BE2C (cell line): ENCODE measurements at regions not wholly inside any gene's neighbourhood (a gene's known extent, or its start where the extent isn't known, plus 50 kb on each side); places are given as distances from the start of the nearest gene placed in this dataset.

Source experiments
- DNase-seq: peaks from one replicate; pipeline ENCODE4 v3.0.0-alpha.2; 2020
- H3K27me3 ChIP-seq: fragments of 250-450 bp; sonication (Bioruptor Pico); 2 replicates; pipeline ENCODE4 v1.5.1; 2020; ENCODE audit warnings: mild to moderate bottlenecking
- H3K36me3 ChIP-seq: fragments of 250-450 bp; sonication (Bioruptor Pico); 2 replicates; pipeline ENCODE4 v1.5.1; 2020; ENCODE audit warnings: mild to moderate bottlenecking
- H3K4me1 ChIP-seq: fragments of 250-450 bp; sonication (Bioruptor Pico); 2 replicates; pipeline ENCODE4 v1.5.1; 2020
- H3K4me3 ChIP-seq: 2 replicates; pipeline ENCODE4 v1.5.1; 2011; ENCODE audit warnings: low read depth, low read length
- H3K9me3 ChIP-seq: fragments of 250-450 bp; sonication (Bioruptor Pico); 2 replicates; pipeline ENCODE4 v1.5.1; 2020
- TF ChIP-seq, protein P1 (sequence below): IDR thresholded peaks from 2 replicates; pipeline ENCODE4 v1.5.1; 2012; ENCODE audit warnings: mild to moderate bottlenecking, low read depth, low read length

DNA sequence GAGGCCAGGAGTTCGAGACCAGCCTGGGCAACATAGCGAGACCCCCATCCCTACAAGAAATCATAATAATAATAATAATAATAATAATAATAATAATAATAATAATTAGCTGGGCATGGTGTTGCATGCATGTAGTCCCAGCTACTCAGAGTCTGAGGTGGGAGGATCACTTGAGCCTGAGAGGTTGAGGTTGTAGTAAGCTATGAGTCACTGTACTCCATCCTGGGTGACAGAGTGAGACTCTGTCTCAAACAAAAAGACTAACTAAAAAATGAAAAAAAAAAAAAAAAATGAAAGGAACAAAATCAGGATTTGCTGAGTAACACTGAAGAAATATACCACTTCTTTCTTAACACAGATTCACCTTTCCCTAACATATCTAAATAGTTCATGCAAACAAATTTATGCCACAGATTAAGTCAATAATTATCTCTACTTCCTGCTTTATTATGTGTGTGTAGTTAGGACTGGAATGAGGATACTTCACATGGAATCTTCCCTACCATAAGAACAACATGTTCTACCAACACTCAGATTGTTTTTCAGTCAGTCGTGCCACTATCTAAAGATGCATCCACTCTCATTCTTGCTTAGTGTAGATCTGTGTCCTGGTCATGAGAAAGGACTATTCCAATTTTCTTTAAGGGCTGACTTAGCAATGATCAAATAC is 928.7 kb downstream of the SLC4A3 start:
- Histone ChIP-seq H3K27me3 (no peaks in the 10 kb centered on the region), H3K9me3 (no peaks in the 10 kb centered on the region; the same call in 1 of the 2 replicates), H3K36me3 (no peaks in the 10 kb centered on the region), H3K4me1 (no peaks in the 10 kb centered on the region), H3K4me3 (no peak overlapping the region)
- TF ChIP-seq, protein P1, sequence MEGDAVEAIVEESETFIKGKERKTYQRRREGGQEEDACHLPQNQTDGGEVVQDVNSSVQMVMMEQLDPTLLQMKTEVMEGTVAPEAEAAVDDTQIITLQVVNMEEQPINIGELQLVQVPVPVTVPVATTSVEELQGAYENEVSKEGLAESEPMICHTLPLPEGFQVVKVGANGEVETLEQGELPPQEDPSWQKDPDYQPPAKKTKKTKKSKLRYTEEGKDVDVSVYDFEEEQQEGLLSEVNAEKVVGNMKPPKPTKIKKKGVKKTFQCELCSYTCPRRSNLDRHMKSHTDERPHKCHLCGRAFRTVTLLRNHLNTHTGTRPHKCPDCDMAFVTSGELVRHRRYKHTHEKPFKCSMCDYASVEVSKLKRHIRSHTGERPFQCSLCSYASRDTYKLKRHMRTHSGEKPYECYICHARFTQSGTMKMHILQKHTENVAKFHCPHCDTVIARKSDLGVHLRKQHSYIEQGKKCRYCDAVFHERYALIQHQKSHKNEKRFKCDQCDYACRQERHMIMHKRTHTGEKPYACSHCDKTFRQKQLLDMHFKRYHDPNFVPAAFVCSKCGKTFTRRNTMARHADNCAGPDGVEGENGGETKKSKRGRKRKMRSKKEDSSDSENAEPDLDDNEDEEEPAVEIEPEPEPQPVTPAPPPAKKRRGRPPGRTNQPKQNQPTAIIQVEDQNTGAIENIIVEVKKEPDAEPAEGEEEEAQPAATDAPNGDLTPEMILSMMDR = no peak
- DNase-seq = no peak

GRCh38 chr2:220556658-220557057 is 929.2 kb downstream of the SLC4A3 start:
- DNase-seq = no peak
- TF ChIP-seq, protein P1 = no peak
- Histone ChIP-seq H3K4me1 (no peaks in the 10 kb centered on the region), H3K36me3 (no peaks in the 10 kb centered on the region), H3K4me3 (no peak overlapping the region), H3K27me3 (no peaks in the 10 kb centered on the region), H3K9me3 (no peaks in the 10 kb centered on the region; the same call in none of the 2 replicates)

DNA sequence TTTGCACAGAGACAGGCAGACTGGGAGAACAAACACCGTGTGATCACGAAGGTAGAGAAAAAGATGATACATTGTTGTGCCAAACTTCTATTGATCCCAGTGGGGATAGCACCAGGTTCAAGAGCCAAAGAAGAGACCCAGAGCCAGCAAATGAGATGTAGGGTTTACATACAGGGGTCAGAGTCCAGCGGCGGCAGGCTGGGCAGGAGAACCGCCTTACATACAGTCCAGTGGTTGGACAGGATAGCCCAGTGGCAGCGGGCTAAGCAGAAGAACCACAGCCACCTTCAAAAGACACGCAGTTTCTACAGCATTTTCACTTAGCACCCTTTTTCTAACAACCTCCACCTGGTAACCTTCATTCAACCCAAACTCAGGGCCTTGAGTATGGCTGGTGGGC is 932.8 kb downstream of the SLC4A3 start:
- no peaks in the 10 kb centered on the region; the same call in none of the 2 replicates for H3K9me3 ChIP-seq
- DNase-seq = no peak
- H3K27me3 ChIP-seq = no peaks in the 10 kb centered on the region
- TF ChIP-seq, protein P1 = no peak
- no peaks in the 10 kb centered on the region for H3K36me3 ChIP-seq
- H3K4me1 ChIP-seq = no peaks in the 10 kb centered on the region
- H3K4me3 ChIP-seq = no peak overlapping the region

DNA sequence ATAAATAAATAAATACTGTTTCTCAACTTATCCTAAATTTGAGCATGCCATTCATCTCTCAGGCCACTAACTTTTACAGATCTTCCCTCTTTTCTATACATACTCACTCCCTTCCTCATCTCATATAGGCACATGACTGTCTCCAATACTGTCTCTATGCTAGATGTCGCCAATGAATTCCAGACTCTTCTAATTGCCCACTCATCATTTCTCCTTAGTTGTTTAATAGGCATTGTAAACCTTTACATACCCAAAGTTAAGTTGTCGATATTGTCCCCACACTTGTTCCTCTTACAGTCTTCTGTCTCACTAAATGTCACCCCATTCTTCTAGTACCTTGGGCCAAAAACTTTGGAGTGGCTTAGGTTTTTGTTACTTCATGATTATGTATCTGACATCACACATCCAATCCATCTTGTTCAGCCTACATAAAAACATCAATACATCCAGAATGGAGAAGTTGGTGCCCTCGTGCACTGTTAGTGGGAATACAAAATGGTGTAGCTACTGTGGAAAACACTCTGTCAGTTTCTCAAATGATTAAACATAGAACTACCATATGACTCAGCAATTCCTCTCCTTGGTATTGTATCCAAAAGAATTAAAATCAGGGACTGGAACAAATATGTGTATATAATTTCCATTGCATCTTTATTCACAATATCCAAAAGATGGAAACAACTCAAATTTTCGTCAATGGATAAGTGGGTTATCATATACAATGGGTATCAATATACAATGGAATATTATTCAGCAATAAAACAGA is 935.1 kb downstream of the SLC4A3 start:
- TF ChIP-seq, protein P1 = no peak
- H3K27me3 ChIP-seq = no peaks in the 10 kb centered on the region
- no peak overlapping the region for H3K4me3 ChIP-seq
- H3K4me1 ChIP-seq = no peaks in the 10 kb centered on the region
- DNase-seq = no peak
- no peaks in the 10 kb centered on the region; the same call in none of the 2 replicates for H3K9me3 ChIP-seq
- H3K36me3 ChIP-seq = no peaks in the 10 kb centered on the region

DNA sequence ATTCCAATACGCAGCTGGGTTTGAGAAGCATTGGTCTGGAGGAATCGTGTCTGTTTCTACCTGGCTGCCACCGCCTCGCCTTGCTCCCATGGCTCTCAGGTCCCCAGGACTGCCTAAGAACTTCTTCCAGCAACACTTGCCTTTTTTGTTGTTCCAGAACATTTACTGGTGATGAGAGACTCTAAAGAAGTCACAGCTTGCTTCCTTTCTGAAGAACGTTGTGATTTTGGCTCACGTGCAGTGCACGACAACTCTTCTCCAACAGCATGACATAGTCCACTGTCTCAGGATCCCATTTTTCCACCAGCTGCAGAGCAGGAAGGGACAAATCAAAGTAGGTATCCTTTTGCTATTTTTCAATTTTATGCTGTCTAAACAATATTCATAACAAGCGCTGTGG is 940.9 kb downstream of the SLC4A3 start:
- Histone ChIP-seq H3K9me3 (no peaks in the 10 kb centered on the region; the same call in 1 of the 2 replicates), H3K4me3 (no peak overlapping the region), H3K36me3 (no peaks in the 10 kb centered on the region), H3K27me3 (no peaks in the 10 kb centered on the region), H3K4me1 (no peaks in the 10 kb centered on the region)
- TF ChIP-seq, protein P1 = no peak
- no peak for DNase-seq
